Lower lobe of right lung (tissue), 2 donors: ENCODE measurements at regions not wholly inside any gene's neighbourhood (a gene's known extent, or its start where the extent isn't known, plus 50 kb on each side); places are given as distances from the start of the nearest gene placed in this dataset.

Source experiments
- ATAC-seq, 2 donors: fragments of 200-7000 bp; cut with Tn5 transposase; one replicate each; pipeline ENCODE4 v1.9.1; 2020 to 2022; ENCODE audit warnings: mild to moderate bottlenecking in 2 of 2, moderate library complexity in 2 of 2
- DNase-seq: peaks from one replicate; pipeline ENCODE4 v3.0.0-alpha.2; 2020
- H3K27ac ChIP-seq: fragments of 200-600 bp; one replicate; pipeline ENCODE4 v1.8.0; 2022
- H3K27me3 ChIP-seq: fragments of 200-600 bp; one replicate; pipeline ENCODE4 v1.8.0; 2022; ENCODE audit warnings: low read depth
- H3K36me3 ChIP-seq: fragments of 200-600 bp; one replicate; pipeline ENCODE4 v1.8.0; 2022; ENCODE audit warnings: mild to moderate bottlenecking
- H3K4me1 ChIP-seq: fragments of 200-600 bp; one replicate; pipeline ENCODE4 v1.8.0; 2022
- H3K4me3 ChIP-seq: fragments of 200-600 bp; one replicate; pipeline ENCODE4 v1.8.0; 2022; ENCODE audit warnings: mild to moderate bottlenecking
- H3K9me3 ChIP-seq: fragments of 200-600 bp; one replicate; pipeline ENCODE4 v1.8.0; 2022
- intact Hi-C: fragments of 100-400 bp; cut with DNase I; formaldehyde crosslinking; loops from one replicate; pipeline ENCODE4 v1.11.0; 2022
- TF ChIP-seq, protein P1 (sequence below): fragments of 200-600 bp; IDR thresholded peaks from one replicate; pipeline ENCODE4 v1.8.0; 2022; ENCODE audit warnings: antibody characterized with exemption, mild to moderate bottlenecking
- donor health status: DM: no; HTN: yes; CAD: no; lungs with severe emphysema.

DNA sequence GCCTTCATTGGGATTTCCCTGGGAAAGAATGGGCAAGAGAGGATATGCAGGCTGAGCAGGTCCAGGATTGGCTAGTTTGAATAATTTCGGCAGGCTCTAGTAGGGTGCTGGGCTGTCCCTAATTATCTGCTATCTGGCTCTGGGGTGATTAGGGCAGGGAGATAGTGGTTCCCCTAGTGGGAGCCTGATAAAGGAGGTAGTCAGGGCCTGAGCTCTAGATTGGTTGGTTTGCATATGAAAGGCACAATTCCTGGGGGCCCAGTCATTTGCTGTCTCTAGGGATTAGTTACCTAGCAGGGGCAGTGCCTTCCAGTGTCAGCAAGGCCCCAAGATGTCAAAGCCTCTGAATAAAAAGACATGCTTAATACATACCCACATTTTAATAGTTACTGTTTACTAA is 690.1 kb upstream of the KLHL29 start:
- Histone ChIP-seq H3K36me3 (no peaks in the 10 kb centered on the region), H3K27me3 (no peaks in the 10 kb centered on the region), H3K27ac (no peak overlapping the region), H3K4me3 (no peak overlapping the region), H3K9me3 (no peaks in the 10 kb centered on the region), H3K4me1 (no peaks in the 10 kb centered on the region)
- DNase-seq (no peak), ATAC-seq (no peak)
- intact Hi-C loops: no loop called here
- TF ChIP-seq, protein P1, sequence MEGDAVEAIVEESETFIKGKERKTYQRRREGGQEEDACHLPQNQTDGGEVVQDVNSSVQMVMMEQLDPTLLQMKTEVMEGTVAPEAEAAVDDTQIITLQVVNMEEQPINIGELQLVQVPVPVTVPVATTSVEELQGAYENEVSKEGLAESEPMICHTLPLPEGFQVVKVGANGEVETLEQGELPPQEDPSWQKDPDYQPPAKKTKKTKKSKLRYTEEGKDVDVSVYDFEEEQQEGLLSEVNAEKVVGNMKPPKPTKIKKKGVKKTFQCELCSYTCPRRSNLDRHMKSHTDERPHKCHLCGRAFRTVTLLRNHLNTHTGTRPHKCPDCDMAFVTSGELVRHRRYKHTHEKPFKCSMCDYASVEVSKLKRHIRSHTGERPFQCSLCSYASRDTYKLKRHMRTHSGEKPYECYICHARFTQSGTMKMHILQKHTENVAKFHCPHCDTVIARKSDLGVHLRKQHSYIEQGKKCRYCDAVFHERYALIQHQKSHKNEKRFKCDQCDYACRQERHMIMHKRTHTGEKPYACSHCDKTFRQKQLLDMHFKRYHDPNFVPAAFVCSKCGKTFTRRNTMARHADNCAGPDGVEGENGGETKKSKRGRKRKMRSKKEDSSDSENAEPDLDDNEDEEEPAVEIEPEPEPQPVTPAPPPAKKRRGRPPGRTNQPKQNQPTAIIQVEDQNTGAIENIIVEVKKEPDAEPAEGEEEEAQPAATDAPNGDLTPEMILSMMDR: no peak

DNA sequence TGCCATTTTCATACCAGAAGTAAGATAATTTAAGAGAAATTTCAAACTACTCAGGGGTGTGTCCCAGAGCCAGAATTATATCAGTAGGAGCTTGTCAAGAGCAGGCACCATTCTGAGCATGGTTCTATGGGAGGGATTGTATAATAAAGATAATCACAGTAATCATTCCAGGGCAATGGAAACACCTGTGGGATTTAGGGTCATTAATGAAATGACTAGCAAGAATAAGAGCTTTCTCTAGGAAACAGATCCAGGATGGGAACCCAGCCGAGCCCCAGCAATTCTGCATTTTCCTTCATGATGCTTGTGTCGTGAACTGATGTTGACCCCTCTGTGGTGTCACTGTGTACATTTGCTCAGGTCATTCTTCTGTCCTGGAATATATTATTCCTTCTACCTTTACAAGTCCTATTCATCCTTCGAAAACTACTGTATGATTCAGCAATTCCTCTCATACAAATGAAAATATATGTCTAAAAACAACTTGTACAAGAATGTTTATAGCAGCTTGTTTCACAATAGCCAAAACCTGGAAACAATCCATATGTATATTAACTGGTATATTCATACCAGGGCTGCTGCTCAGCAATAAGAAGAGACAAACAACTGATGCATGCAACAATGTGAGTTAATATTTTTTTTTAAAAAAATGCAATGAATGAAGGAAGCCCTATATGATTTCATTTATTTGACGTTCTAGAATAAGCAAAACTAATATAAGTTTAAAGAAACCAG is 687.8 kb upstream of the KLHL29 start:
- H3K9me3 ChIP-seq: no peaks in the 10 kb centered on the region
- DNase-seq: no peak
- no peak overlapping the region for H3K27ac ChIP-seq
- H3K4me1 ChIP-seq: no peaks in the 10 kb centered on the region
- ATAC-seq: no peak
- H3K27me3 ChIP-seq: no peaks in the 10 kb centered on the region
- intact Hi-C loops: no loop called here
- H3K36me3 ChIP-seq: no peaks in the 10 kb centered on the region
- TF ChIP-seq, protein P1: no peak
- H3K4me3 ChIP-seq: no peak overlapping the region

DNA sequence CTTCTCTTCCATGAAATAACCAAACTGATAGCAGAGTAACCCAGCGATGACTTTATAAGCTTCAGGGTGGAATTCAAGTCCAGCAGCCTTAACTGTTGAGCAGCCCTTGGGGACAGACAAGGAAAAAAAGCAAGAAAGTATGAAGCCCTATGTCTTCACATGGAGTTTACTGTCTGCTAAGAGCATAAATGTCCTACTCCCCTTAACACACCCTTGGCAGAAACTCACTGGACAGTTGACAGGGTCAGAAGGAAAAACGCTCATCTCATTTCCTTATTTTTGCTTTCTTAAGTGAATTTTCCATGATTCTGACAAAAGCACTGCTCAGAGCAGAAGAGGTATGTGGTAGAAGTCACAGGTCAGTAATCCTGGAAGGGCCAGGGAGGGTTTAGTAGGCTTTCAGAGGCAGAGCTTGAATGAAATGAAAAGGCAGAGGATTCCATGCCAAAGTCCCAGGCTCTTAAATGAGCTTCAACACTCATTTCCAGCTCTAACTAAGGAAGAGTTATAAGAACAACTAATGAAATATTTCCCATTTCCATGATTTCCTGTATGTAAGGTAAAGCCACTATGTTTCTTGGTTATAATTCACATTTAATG is 683.3 kb upstream of the KLHL29 start:
- no peak for DNase-seq
- ATAC-seq: no peak

DNA sequence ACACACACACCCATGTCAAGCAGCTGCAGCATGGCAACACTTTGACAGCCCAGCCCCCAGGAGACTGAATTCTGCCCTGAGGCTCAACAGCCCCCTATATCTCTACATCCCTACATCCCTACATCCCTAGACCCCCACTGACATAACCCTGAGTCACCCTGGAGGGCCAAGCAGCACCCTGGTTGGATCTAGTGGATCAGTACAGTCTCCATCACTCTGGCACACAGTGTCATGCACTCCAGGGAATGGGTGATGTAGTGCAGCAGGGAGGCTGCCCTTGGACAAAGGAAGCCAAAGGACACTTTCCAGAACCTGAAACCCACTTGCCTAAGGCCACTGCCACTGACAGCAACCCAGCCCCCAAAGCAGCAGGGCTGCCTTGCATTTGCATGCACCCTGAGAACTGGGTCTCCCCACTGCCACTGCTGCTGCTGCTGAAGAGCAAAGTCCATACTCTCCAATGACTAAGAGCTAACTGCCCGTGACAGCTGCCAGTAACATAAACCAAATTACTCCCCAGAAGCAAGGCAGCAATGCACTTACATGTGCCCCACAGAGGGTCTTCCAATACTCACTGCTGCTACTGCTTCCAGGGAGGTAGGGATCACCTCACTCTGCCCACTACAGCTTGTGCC is 681.6 kb upstream of the KLHL29 start:
- no peak overlapping the region for H3K4me3 ChIP-seq
- H3K27me3 ChIP-seq: no peaks in the 10 kb centered on the region
- no peaks in the 10 kb centered on the region for H3K9me3 ChIP-seq
- ATAC-seq (peak; percentile 25 to 26), DNase-seq (no peak)
- TF ChIP-seq, protein P1: no peak
- intact Hi-C loops: no loop called here
- no peaks in the 10 kb centered on the region for H3K36me3 ChIP-seq
- no peaks in the 10 kb centered on the region for H3K4me1 ChIP-seq
- H3K27ac ChIP-seq: no peak overlapping the region

More for the DNA sequence above, 683.3 kb upstream of the KLHL29 start:
- no peak overlapping the region for H3K27ac ChIP-seq
- H3K36me3 ChIP-seq: no peaks in the 10 kb centered on the region
- intact Hi-C loops: no loop called here
- no peaks in the 10 kb centered on the region for H3K4me1 ChIP-seq
- no peaks in the 10 kb centered on the region for H3K9me3 ChIP-seq
- TF ChIP-seq, protein P1: no peak
- H3K27me3 ChIP-seq: no peaks in the 10 kb centered on the region
- no peak overlapping the region for H3K4me3 ChIP-seq

DNA sequence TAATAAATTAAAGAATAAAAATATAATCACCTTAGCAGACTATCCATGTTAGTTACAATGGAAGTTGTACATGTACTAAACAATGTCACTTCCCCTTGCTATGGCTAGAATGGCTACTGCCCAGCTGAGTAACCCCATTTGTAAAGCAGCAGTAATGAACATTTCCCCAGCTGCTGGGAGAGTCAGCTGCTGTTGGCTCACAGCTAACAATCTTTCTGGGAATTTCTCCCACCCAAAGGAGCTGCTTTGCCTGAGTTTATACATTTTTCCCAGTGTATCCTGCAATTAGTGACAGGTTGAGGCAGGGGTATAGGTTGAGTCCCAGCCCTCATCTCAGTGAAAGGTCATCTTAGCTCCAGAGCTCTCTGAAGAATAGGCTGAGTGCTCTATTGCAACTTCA is 665.6 kb upstream of the KLHL29 start:
- H3K9me3 ChIP-seq: peaks cover under 1% of the 10 kb centered on the region
- H3K27me3 ChIP-seq: no peaks in the 10 kb centered on the region
- DNase-seq: no peak
- intact Hi-C loops: no loop called here
- TF ChIP-seq, protein P1: no peak
- H3K36me3 ChIP-seq: no peaks in the 10 kb centered on the region
- ATAC-seq: no peak
- no peaks in the 10 kb centered on the region for H3K4me1 ChIP-seq
- H3K27ac ChIP-seq: no peak overlapping the region
- H3K4me3 ChIP-seq: no peak overlapping the region
